Activated T-cell treated with anti-CD3 and anti-CD28 coated beads for 48 hours (primary cell): ENCODE measurements at regions not wholly inside any gene's neighbourhood (a gene's known extent, or its start where the extent isn't known, plus 50 kb on each side); places are given as distances from the start of the nearest gene placed in this dataset.
"Not testable (repeated sequence)": the region's sequence is repeated elsewhere in the genome, so short reads cannot be mapped to it uniquely, and the experiment has no call there.

Experiments
- DNase-seq: peaks from one replicate; pipeline ENCODE4 v3.0.0-alpha.2; 2020; ENCODE audit warnings: low read depth

GRCh38 chr5:108696951-108697715 lies 50.6 kb upstream of the FER start:
- no peak for DNase-seq

DNA sequence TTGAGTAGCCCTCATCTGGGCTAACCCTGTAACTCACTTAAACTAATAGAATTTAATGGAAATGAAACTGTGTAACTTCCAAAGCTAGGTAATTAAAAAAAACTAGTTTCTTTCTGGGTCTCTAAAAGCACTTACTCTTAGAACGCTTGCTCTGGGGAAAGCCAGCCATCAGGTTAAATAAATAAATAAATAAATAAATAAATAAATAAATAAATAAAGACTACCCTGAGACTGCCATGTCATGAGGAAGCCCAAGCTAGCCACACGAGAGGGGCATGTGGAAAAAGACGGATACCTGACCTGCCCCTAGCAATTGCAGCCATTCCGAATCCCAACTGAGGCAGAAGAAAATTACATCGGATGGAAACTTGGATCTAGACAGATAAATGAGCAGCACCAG lies 51.3 kb upstream of the FER start:
- no peak for DNase-seq

DNA sequence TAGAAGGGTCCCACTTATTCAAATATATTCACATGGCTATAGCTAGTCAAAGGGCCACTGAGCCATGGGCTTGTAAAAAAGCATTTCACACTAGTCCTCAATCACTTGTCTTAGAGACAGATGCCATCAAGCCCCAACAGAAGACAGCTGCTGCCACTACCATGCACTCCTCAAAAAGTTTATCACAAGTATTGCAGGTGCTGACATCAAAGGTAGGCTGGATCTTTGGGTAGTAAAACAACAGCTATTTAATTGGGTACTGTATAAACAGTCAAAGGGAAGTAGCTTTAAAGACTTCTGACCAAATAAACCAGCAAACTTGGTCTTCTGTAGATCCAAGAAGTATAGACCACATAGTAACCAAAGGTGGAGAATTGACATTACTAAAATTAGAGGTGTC lies 59.2 kb upstream of the FER start:
- DNase-seq = no peak

DNA sequence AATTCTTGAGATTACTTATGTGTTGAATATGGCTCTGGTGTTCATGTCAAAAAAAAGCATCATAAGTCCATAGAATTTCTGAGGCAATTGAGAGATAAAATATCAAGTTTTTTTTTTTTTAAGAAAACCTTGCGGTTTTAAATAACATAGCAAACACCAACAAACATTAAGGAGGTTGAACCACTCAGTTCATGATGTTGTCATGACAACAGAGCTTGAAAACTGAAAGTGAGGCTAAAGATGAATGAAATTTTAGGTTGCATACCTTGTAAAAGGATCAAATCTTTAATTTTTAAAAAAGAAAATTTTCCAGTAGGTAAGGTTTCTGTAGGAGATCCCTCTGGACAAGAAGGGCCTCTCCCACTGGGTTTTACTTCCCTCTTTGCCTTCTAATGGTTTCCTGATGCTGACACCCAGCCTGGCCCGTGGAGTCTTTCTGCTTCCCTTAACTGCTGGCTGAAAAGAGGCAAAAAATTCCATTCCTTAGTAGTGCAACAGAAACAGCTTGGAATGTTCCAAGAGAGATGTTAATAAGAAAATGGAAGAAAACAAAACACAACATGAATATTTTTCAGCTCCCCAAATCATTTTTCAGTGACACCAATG lies 60.0 kb upstream of the FER start:
- DNase-seq = no peak

DNA sequence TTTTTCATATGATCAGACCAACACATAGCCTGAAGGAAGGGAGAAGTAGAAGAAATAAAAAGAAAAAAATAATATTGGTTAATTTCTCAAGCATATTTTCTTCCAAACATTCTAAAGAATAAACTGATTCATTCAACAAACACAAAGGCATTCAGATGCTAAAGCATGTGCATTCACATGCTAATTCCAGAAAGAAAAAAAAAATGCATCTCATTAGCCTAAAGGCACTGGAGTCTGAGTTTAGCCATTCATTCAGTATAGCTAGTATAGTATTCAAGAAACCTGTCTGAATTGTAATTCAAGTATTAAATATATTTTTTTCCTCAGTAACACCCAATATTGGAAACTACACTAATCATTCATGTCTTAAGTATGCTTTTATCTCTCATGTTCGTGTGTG lies 61.0 kb upstream of the FER start:
- DNase-seq = no peak

DNA sequence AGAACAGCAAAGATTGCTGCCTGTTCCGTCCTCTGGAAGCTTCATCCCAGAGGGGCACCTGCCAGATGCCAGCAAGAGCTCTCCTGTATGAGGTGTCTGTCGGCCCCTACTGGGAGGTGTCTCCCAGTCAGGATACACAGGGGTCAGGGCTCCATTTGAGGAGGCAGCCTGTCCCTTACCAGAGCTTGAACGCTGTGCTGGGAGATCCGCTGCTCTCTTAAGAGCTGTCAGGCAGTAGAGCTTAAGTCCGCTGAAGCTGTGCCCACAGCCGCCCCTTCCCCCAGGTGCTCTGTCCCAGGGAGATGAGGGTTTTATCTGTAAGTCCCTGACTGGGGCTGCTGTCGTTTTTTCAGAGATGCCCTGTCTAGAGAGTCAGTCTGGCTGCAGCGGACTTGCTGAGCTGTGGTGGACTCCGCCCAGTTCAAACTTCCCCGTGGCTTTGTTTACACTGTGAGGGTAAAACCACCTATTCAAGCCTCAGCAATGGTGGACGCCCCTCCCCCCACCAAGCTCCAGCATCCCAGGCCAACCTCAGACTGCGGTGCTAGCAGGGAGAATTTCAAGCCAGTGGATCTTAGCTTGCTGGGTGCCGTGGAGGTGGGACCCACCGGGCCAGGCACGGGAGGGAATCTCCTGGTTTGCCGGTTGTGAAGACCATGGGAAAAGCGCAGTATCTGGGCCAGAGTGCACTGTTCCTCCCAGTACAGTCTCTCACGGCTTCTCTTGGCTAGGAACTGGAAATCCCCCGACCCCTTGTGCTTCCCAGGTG lies 62.1 kb upstream of the FER start:
- DNase-seq = not testable (repeated sequence)

GRCh38 chr5:108681079-108681921 lies 66.4 kb upstream of the FER start:
- DNase-seq = no peak

GRCh38 chr5:108678091-108678490 lies 69.6 kb upstream of the FER start:
- no peak for DNase-seq

- no peak for DNase-seq
Observed at GRCh38 chr5:108675736-108676135, 72.0 kb upstream of the FER start.

GRCh38 chr5:108672639-108673038 lies 75.1 kb upstream of the FER start:
- no peak for DNase-seq

DNA sequence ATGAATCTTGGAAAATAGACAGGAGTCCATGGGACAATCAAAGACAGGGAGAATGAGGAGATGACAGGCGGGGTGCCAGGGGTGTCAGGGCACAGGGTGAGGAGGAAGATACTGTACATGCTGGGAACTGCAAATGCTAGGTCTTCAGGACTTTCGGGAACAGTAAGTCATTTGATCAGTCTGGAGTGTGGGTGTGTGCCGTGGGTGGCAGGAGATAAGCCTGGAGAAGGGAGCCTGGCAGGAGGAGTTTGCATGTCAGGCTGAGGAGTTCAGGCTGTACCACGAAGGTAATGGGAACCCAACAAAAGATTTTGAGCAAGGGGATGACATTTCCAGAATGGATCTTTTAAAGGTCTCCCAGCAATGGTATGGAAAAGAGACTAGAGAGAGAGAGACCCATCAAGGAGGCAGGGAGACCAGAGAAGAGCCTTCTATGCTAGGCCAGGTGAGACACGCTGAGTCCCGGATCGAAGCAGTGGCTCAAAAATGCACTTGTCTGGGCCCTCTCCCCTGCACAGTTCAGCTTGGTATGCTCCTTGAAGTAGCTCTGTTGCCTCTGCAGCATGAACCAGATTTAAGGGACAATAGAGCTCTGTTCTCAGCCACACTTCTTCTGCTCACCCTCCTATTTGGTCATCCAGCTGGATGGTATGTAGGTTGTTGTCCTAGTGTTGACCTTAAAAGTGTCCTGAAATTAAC lies 77.0 kb upstream of the FER start:
- DNase-seq = no peak

DNA sequence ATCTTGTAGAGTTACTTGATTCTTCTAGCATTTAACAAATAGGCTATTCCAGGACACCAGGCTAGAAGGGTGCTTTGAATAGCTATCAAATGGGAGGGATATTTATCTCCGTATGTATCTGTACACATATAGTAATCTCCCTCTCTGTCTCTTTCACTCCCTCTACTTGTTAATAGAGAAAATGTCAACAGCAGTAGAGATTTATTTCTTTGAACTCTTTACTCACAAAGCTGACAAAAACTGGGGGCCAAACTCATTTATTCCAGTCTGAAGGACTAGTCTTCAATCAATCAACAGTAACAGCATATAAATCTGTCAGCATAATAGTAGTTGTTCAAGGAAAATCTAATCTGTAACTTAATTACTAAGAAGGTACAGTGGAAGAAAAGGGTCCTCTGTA lies 78.2 kb upstream of the FER start:
- DNase-seq = no peak

DNA sequence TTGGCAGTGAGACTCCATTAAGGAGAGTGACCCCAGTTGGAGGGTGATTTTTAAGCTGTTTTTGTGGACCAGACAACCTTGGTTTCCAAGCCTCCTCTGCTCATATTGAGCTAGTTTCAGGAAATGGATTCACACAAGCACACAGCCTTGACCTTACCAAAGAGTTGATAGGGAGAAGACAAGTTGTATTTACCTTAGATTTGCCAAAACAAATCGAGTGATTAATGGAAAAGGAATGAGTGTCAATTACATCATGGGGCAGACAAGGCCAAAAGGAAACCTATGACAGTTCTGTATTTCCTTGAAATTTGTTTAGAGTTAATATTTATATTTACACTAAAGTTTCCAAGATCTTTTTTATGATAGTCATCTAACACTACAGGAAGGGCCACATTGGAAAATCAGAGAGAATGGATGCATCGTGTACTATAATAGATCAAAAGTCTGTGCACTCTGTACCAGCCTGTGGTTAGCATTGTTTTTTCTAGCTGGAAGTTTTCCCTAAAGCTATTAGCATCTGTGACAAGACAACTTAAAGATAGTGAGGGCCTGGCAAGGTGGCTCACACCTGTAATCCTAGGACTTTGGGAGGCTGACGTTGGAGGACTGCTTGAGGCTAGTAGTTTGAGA lies 86.0 kb upstream of the FER start:
- DNase-seq = no peak

DNA sequence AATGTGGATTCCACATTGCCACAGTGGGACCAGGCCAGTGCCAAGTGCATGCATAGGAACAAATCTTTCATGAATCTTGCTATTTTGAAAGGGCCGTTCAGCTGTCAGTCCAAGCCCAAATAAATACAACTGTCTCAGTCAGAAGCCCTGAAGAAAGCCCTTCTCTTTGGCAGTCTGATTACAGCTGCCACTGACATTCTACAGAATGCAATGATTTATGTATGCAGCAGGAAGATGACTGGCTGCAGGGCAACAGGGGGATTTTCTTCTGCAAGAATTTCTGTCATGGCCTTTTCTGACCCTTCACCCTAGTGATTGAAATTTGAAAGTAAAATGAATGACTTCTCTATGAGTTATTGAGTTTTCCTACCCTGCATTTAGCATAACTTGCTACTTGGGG lies 86.7 kb upstream of the FER start:
- DNase-seq = no peak

- DNase-seq = no peak
Observed at GRCh38 chr5:108660291-108660690, 87.4 kb upstream of the FER start.

GRCh38 chr5:108659531-108659930 lies 88.2 kb upstream of the FER start:
- DNase-seq = no peak

- no peak for DNase-seq
Observed at GRCh38 chr5:108655750-108656450, 91.8 kb upstream of the FER start.

GRCh38 chr5:108654051-108654450 lies 93.6 kb upstream of the FER start:
- DNase-seq = no peak

- no peak for DNase-seq
Observed at GRCh38 chr5:108653201-108653600, 94.5 kb upstream of the FER start.

DNA sequence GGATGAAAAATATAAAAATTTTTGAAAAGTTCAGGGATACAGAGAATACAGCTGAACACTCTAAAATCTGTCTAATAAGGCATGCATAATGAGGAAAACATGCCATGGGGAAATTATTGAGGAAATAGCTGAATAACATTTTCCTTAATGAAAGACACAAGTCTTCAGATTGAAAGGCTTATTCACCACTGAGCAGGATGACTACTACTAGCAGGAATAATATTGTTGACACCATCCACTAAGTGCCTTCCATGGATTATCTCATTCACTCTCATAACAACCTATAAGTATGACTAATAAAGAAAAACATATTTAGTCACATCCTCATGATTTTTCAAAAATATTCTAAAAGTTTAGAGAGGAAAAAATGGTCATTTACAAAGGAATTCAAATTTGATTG lies 96.7 kb upstream of the FER start:
- no peak for DNase-seq

GRCh38 chr5:108649646-108650045 lies 98.1 kb upstream of the FER start:
- DNase-seq = no peak
